Upper lobe of left lung (tissue), 4 donors: ENCODE measurements at regions not wholly inside any gene's neighbourhood (a gene's known extent, or its start where the extent isn't known, plus 50 kb on each side); places are given as distances from the start of the nearest gene placed in this dataset.

Experiments used
- POLR2AphosphoS5 ChIP-seq, 2 donors: sonication (generic); formaldehyde crosslinking; IDR thresholded peaks; one replicate each; pipeline ENCODE4 v1.5.1; 2017; ENCODE audit warnings: antibody characterized with exemption in 2 of 2
- TF ChIP-seq, protein P1 (sequence below), 6 experiments: fragments of 450-650 bp in 4 of 6; fragments of 200-600 bp in 2 of 6; sonication (generic) in 2 of 6; IDR thresholded peaks; one replicate each; pipeline ENCODE4 v1.5.1; 2016 to 2019; ENCODE audit warnings: antibody characterized with exemption in 6 of 6

DNA sequence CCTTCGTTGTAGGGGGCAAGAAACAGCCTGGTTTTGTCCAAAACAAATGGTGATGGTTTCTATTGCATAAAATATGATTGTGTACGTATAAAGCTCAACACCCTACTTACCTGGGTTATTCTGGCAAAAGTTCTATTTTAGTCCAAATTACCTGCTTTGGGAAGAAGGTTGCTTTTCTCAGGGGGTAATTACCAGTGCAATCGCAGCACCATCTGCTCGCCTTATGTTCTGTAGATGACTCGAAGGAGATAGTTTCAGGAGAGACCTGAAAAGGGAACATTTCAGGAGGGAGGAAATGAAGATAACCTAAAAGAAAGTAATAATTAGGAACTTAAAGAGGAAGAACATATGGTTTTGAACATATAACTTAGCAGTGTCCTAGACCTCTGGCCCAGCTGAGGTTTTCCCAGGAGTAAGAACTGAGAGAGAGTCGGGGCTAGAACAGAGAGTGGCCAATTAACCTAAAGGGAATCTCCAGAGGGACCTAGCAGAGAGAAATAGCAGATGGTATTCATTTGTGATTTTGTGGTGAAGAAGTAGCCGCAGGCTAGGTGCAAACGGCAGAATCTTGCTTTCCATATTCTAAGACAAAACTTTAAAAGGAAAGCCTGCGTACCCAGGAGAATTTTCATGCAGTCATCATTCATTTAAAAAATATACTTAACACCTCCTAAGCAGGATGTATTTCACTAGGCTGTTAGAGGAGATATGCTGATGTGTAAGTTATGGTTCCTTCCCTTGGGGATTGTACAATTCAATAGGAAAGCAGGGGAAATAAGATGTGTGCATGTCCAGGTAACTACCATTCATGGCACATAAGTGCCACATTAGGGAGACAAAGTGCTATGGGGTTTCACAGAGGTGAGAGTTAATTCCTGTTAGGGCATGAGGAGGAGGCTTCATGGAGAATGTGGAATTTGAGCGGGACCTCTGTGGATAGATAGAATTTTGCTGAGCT lies 113.0 kb upstream of the SLC10A2 start:
- TF ChIP-seq, protein P1, sequence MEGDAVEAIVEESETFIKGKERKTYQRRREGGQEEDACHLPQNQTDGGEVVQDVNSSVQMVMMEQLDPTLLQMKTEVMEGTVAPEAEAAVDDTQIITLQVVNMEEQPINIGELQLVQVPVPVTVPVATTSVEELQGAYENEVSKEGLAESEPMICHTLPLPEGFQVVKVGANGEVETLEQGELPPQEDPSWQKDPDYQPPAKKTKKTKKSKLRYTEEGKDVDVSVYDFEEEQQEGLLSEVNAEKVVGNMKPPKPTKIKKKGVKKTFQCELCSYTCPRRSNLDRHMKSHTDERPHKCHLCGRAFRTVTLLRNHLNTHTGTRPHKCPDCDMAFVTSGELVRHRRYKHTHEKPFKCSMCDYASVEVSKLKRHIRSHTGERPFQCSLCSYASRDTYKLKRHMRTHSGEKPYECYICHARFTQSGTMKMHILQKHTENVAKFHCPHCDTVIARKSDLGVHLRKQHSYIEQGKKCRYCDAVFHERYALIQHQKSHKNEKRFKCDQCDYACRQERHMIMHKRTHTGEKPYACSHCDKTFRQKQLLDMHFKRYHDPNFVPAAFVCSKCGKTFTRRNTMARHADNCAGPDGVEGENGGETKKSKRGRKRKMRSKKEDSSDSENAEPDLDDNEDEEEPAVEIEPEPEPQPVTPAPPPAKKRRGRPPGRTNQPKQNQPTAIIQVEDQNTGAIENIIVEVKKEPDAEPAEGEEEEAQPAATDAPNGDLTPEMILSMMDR (IDR thresholded peaks at IDR 0.05) = no peak
- no peak for TF ChIP-seq POLR2AphosphoS5 (IDR thresholded peaks at IDR 0.05)
